LNCaP clone FGC (cell line): ENCODE measurements at regions not wholly inside any gene's neighbourhood (a gene's known extent, or its start where the extent isn't known, plus 50 kb on each side); places are given as distances from the start of the nearest gene placed in this dataset.

Source experiments
- DNase-seq: peaks from one replicate; pipeline ENCODE4 v3.0.0-alpha.2; 2011; ENCODE audit warnings: low read depth
- H3K4me3 ChIP-seq: 2 replicates; pipeline ENCODE4 v1.5.1; 2011; ENCODE audit warnings: mild to moderate bottlenecking, low read depth, low read length, control low read depth
- CTCF ChIP-seq: IDR thresholded peaks from 2 replicates; pipeline ENCODE4 v1.5.1; 2012; ENCODE audit warnings: mild to moderate bottlenecking; ENCODE audit not compliant: control insufficient read depth, insufficient read depth; ENCODE audit errors: extremely low read depth

GRCh38 chr12:25840678-25841465, 117.6 kb upstream of the RASSF8 start:
- TF ChIP-seq CTCF = no peak
- DNase-seq = no peak

GRCh38 chr12:25842254-25842653, 116.2 kb upstream of the RASSF8 start:
- DNase-seq = no peak
- H3K4me3 ChIP-seq = no peak overlapping the region
- TF ChIP-seq CTCF = no peak

More at GRCh38 chr12:25840678-25841465, 117.6 kb upstream of the RASSF8 start:
- no peak overlapping the region for H3K4me3 ChIP-seq

- TF ChIP-seq CTCF = no peak
- DNase-seq = no peak
- no peak overlapping the region for H3K4me3 ChIP-seq
Measured at GRCh38 chr12:25843976-25844375, 114.5 kb upstream of the RASSF8 start.

- DNase-seq = no peak
- TF ChIP-seq CTCF = no peak
- H3K4me3 ChIP-seq = no peak overlapping the region
Measured at GRCh38 chr12:25845415-25845814, 113.1 kb upstream of the RASSF8 start.

- DNase-seq = no peak
- no peak overlapping the region for H3K4me3 ChIP-seq
- no peak for TF ChIP-seq CTCF
Measured at GRCh38 chr12:25852792-25853191, 105.7 kb upstream of the RASSF8 start.

GRCh38 chr12:25853316-25854095, 105.0 kb upstream of the RASSF8 start:
- DNase-seq = no peak
- no peak overlapping the region for H3K4me3 ChIP-seq
- TF ChIP-seq CTCF = no peak
